ENCODE measurements at regions not wholly inside any gene's neighbourhood (a gene's known extent, or its start where the extent isn't known, plus 50 kb on each side); places are given as distances from the start of the nearest gene placed in this dataset.

DNA sequence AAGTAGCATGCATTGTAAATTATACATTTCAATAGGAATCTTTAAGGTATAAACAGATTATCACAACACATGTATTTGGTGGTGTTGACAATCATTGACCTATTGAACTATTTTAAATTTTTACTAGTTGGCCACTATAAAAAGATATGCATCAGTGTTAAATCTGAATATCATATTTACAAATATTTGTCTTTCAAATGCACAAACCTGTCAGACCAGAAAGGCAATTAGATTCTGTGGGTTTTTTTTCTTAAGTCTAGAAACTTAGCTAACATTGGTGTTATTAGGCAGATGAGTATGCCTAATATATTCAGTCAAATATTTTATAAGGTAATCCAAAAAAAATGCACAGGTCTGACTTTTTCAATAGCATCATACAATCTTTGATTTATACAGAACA is 241.4 kb upstream of the DGKB start:
- no peak overlapping the region for H3K4me3 Mint-ChIP-seq
- H3K9ac ChIP-seq (ENCODE audit: insufficient read depth, low read length, poor library complexity, severe bottlenecking) = no peak overlapping the region
- H3K27me3 ChIP-seq (ENCODE audit: control insufficient read depth in 2 of 2, insufficient read depth in 2 of 2, low read length in 2 of 2) = no peaks in the 10 kb centered on the region
- TF ChIP-seq, protein P1, sequence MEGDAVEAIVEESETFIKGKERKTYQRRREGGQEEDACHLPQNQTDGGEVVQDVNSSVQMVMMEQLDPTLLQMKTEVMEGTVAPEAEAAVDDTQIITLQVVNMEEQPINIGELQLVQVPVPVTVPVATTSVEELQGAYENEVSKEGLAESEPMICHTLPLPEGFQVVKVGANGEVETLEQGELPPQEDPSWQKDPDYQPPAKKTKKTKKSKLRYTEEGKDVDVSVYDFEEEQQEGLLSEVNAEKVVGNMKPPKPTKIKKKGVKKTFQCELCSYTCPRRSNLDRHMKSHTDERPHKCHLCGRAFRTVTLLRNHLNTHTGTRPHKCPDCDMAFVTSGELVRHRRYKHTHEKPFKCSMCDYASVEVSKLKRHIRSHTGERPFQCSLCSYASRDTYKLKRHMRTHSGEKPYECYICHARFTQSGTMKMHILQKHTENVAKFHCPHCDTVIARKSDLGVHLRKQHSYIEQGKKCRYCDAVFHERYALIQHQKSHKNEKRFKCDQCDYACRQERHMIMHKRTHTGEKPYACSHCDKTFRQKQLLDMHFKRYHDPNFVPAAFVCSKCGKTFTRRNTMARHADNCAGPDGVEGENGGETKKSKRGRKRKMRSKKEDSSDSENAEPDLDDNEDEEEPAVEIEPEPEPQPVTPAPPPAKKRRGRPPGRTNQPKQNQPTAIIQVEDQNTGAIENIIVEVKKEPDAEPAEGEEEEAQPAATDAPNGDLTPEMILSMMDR (IDR thresholded peaks at IDR 0.05) = no peak
- peaks cover 0 to 3% (median 2%) of the 10 kb centered on the region in 7 donors for H3K9me3 Mint-ChIP-seq
- intact Hi-C loops (cut with micrococcal nuclease) = no loop called here
- H3K36me3 Mint-ChIP-seq = no peaks in the 10 kb centered on the region
- no peaks in the 10 kb centered on the region for H3K4me1 Mint-ChIP-seq
- peaks cover 5 to 9% of the 10 kb centered on the region in 2 donors for H3K9me3 ChIP-seq (replicated peaks in 1 of 2; ENCODE audit: control insufficient read depth in 1 of 2, insufficient read depth in 1 of 2, low read length in 2 of 2)
- H3K79me2 ChIP-seq (ENCODE audit: insufficient read depth, low read length) = no peaks in the 10 kb centered on the region
- no peak overlapping the region for H3K27ac ChIP-seq (ENCODE audit: low read depth in 1 of 2, low read length in 2 of 2)
- H3K4me3 ChIP-seq (replicated peaks in 1 of 3; ENCODE audit: low read depth in 2 of 3, low read length in 3 of 3) = no peak overlapping the region
- peaks cover 0 to 1% (median 0%) of the 10 kb centered on the region in 3 donors for H3K27me3 Mint-ChIP-seq (ENCODE audit: low read depth in 3 of 3)
- H3K27ac Mint-ChIP-seq = no peak overlapping the region
- H2AFZ ChIP-seq (ENCODE audit: insufficient read depth, low read depth, low read length, poor library complexity, severe bottlenecking) = no peak overlapping the region
- no peak for DNase-seq
- no peaks in the 10 kb centered on the region for H3K36me3 ChIP-seq (replicated peaks in 1 of 2; ENCODE audit: control insufficient read depth in 1 of 2, insufficient read depth in 2 of 2, low read length in 2 of 2)
- no peaks in the 10 kb centered on the region for H3K4me1 ChIP-seq (ENCODE audit: control insufficient read depth in 1 of 2, insufficient read depth in 2 of 2, low read length in 2 of 2)
- no peaks in the 10 kb centered on the region for H4K20me1 ChIP-seq (ENCODE audit: insufficient read depth, low read length)
- H3K4me2 ChIP-seq (replicated peaks; ENCODE audit: extremely low read depth, low read length, poor library complexity, severe bottlenecking) = no peak overlapping the region

- H3K4me3 Mint-ChIP-seq = no peak overlapping the region
- Histone ChIP-seq H3K27ac (ENCODE audit: low read depth in 1 of 2, low read length in 2 of 2) (no peak overlapping the region), H3K36me3 (replicated peaks in 1 of 2; ENCODE audit: control insufficient read depth in 1 of 2, insufficient read depth in 2 of 2, low read length in 2 of 2) (no peaks in the 10 kb centered on the region), H3K4me2 (replicated peaks; ENCODE audit: extremely low read depth, low read length, poor library complexity, severe bottlenecking) (no peak overlapping the region), H3K4me3 (replicated peaks in 1 of 3; ENCODE audit: low read depth in 2 of 3, low read length in 3 of 3) (no peak overlapping the region), H4K20me1 (ENCODE audit: insufficient read depth, low read length) (no peaks in the 10 kb centered on the region), H3K27me3 (ENCODE audit: control insufficient read depth in 2 of 2, insufficient read depth in 2 of 2, low read length in 2 of 2) (no peaks in the 10 kb centered on the region), H3K79me2 (ENCODE audit: insufficient read depth, low read length) (no peaks in the 10 kb centered on the region), H3K4me1 (ENCODE audit: control insufficient read depth in 1 of 2, insufficient read depth in 2 of 2, low read length in 2 of 2) (no peaks in the 10 kb centered on the region), H3K9ac (ENCODE audit: insufficient read depth, low read length, poor library complexity, severe bottlenecking) (no peak overlapping the region), H2AFZ (ENCODE audit: insufficient read depth, low read depth, low read length, poor library complexity, severe bottlenecking) (no peak overlapping the region), H3K9me3 (replicated peaks in 1 of 2; ENCODE audit: control insufficient read depth in 1 of 2, insufficient read depth in 1 of 2, low read length in 2 of 2) (peaks cover 4 to 5% of the 10 kb centered on the region in 2 donors)
- WGBS (ENCODE audit: insufficient coverage) = no CpG with 5 or more reads among the region's 3 CpGs
- peaks cover 0 to 1% (median 0%) of the 10 kb centered on the region in 3 donors for H3K27me3 Mint-ChIP-seq (ENCODE audit: low read depth in 3 of 3)
- no peaks in the 10 kb centered on the region for H3K36me3 Mint-ChIP-seq
- H3K9me3 Mint-ChIP-seq = peaks cover 0 to 3% (median 2%) of the 10 kb centered on the region in 7 donors
- DNase-seq = no peak
- no peak overlapping the region for H3K27ac Mint-ChIP-seq
- intact Hi-C loops (cut with micrococcal nuclease) = no loop called here
- no peaks in the 10 kb centered on the region for H3K4me1 Mint-ChIP-seq
- TF ChIP-seq, protein P1 (IDR thresholded peaks at IDR 0.05) = no peak
Observed at GRCh38 chr7:15143121-15143520, 240.6 kb upstream of the DGKB start.

All from CD14-positive monocyte (primary cell).